Neural crest cell (in vitro differentiated cells): ENCODE measurements at regions not wholly inside any gene's neighbourhood (a gene's known extent, or its start where the extent isn't known, plus 50 kb on each side); places are given as distances from the start of the nearest gene placed in this dataset.
"Not testable (repeated sequence)": the region's sequence is repeated elsewhere in the genome, so short reads cannot be mapped to it uniquely, and the experiment has no call there.

Source experiments
- DNase-seq: peaks from one replicate; pipeline ENCODE4 v3.0.0; 2021; ENCODE audit warnings: low read depth, mixed read lengths, low spot score
- H3K27ac Mint-ChIP-seq: one replicate; pipeline ENCODE4 v1.8.0; 2021; ENCODE audit warnings: mild to moderate bottlenecking, mixed read lengths; ENCODE audit not compliant: unreplicated experiment
- H3K27me3 Mint-ChIP-seq: 2 replicates; pipeline ENCODE4 v1.8.0; 2021; ENCODE audit warnings: low read depth, mild to moderate bottlenecking, mixed read lengths
- H3K36me3 Mint-ChIP-seq: 2 replicates; pipeline ENCODE4 v1.8.0; 2021; ENCODE audit warnings: low read depth, mild to moderate bottlenecking, mixed read lengths
- H3K4me1 Mint-ChIP-seq: 2 replicates; pipeline ENCODE4 v1.8.0; 2021; ENCODE audit warnings: mixed read lengths
- H3K4me3 Mint-ChIP-seq: one replicate; pipeline ENCODE4 v1.8.0; 2021; ENCODE audit warnings: mild to moderate bottlenecking, mixed read lengths
- H3K9me3 Mint-ChIP-seq: 2 replicates; pipeline ENCODE4 v1.8.0; 2021; ENCODE audit warnings: mixed read lengths
- CTCF ChIP-seq: fragments of 200-600 bp; sonication (generic); conservative IDR thresholded peaks from 2 replicates; pipeline ENCODE4 v1.5.0; 2021; ENCODE audit warnings: antibody characterized with exemption, mild to moderate bottlenecking

GRCh38 chr6:4635666-4636065 is 140.5 kb upstream of the CDYL start:
- DNase-seq: no peak
- Mint-ChIP-seq H3K4me3 (no peak overlapping the region), H3K27ac (no peak overlapping the region), H3K9me3 (peaks cover 4% of the 10 kb centered on the region), H3K4me1 (no peaks in the 10 kb centered on the region), H3K27me3 (no peaks in the 10 kb centered on the region), H3K36me3 (peaks cover 4% of the 10 kb centered on the region)
- TF ChIP-seq CTCF: no peak

- peaks cover 5% of the 10 kb centered on the region for H3K9me3 Mint-ChIP-seq
- no peaks in the 10 kb centered on the region for H3K4me1 Mint-ChIP-seq
- peaks cover 6% of the 10 kb centered on the region for H3K36me3 Mint-ChIP-seq
- TF ChIP-seq CTCF: no peak
- no peak overlapping the region for H3K4me3 Mint-ChIP-seq
- H3K27ac Mint-ChIP-seq: no peak overlapping the region
- H3K27me3 Mint-ChIP-seq: no peaks in the 10 kb centered on the region
- no peak for DNase-seq
These were observed 143.8 kb upstream of the CDYL start for GRCh38 chr6:4632421-4632820.

GRCh38 chr6:4629789-4630188 is 146.4 kb upstream of the CDYL start:
- not testable (repeated sequence) for H3K4me3 Mint-ChIP-seq, DNase-seq, H3K4me1 Mint-ChIP-seq, H3K27me3 Mint-ChIP-seq, H3K36me3 Mint-ChIP-seq, H3K9me3 Mint-ChIP-seq, H3K27ac Mint-ChIP-seq

- no peak overlapping the region for H3K27ac Mint-ChIP-seq
- H3K27me3 Mint-ChIP-seq: no peaks in the 10 kb centered on the region
- no peaks in the 10 kb centered on the region for H3K4me1 Mint-ChIP-seq
- no peak for DNase-seq
- peaks cover under 1% of the 10 kb centered on the region for H3K36me3 Mint-ChIP-seq
- TF ChIP-seq CTCF: no peak
- peaks cover 3% of the 10 kb centered on the region for H3K9me3 Mint-ChIP-seq
- H3K4me3 Mint-ChIP-seq: no peak overlapping the region
These were observed 150.6 kb upstream of the CDYL start for GRCh38 chr6:4625557-4625956.

- Mint-ChIP-seq H3K27me3 (no peaks in the 10 kb centered on the region), H3K9me3 (peaks cover 2% of the 10 kb centered on the region), H3K4me1 (no peaks in the 10 kb centered on the region), H3K4me3 (no peak overlapping the region), H3K36me3 (no peaks in the 10 kb centered on the region), H3K27ac (no peak overlapping the region)
- TF ChIP-seq CTCF: no peak
- no peak for DNase-seq
These were observed 151.5 kb upstream of the CDYL start for GRCh38 chr6:4624726-4625125.

- Mint-ChIP-seq H3K9me3 (no peaks in the 10 kb centered on the region), H3K27me3 (no peaks in the 10 kb centered on the region), H3K27ac (no peak overlapping the region), H3K4me3 (no peak overlapping the region), H3K36me3 (peaks cover 2% of the 10 kb centered on the region), H3K4me1 (no peaks in the 10 kb centered on the region)
- no peak for DNase-seq
- no peak for TF ChIP-seq CTCF
These were observed 155.7 kb upstream of the CDYL start for GRCh38 chr6:4620284-4621151.
